ENCODE measurements at regions not wholly inside any gene's neighbourhood (a gene's known extent, or its start where the extent isn't known, plus 50 kb on each side); places are given as distances from the start of the nearest gene placed in this dataset.

DNA sequence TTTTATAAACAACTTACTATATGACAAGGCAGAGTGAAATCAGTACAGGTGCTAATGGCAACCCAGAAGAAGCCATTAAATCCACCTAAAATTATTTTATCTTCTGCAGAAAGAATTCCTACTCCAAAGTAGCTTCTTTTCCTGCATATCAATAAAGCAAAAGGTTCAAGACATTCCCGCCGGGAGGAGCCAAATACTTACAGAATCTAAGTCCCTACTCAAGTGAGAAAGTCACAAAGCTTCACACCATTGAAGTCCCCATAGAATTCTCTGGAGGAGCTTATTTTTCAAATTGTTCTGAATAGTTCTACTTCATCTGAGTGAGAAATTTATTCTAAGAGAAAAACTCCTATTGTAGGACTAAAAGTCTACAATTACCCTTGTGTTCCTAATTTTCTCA is 233.7 kb upstream of the HNRNPA3 start:
- no peak for DNase-seq (ENCODE audit: low read depth, low spot score)
- BruUV-seq (replicated peaks): no TSS peak
- Histone ChIP-seq H3K9me3 (ENCODE audit: control insufficient read depth, insufficient read depth, low read depth, low read length) (no peaks in the 10 kb centered on the region), H3K36me3 (ENCODE audit: control insufficient read depth, insufficient read depth, low read length) (no peaks in the 10 kb centered on the region), H3K4me1 (ENCODE audit: control insufficient read depth, insufficient read depth, low read length) (no peaks in the 10 kb centered on the region), H3K4me3 (ENCODE audit: low read depth in 2 of 2, low read length in 2 of 2) (no peak overlapping the region), H3K27me3 (ENCODE audit: control insufficient read depth, insufficient read depth, low read length) (0 out of 2 replicates have a peak, but pooled peaks cover 2% of the 10 kb centered on the region), H3K27ac (ENCODE audit: low read length) (no peak overlapping the region)
- CTCF ChIA-PET: interaction anchor here (1.1 kb wide), 1 partner anchor 169 kb away, joined by 4 read pairs; no protein-coding TSS in a partner anchor
- intact Hi-C loops (cut with micrococcal nuclease; ENCODE audit: unreplicated experiment): loop anchor here (5.0 kb wide), 1 partner anchor 168 kb away; no protein-coding TSS in a partner anchor
- TF ChIP-seq TCF7L2 (IDR thresholded peaks at IDR 0.05; ENCODE audit: low read depth, low read length) (no peak), POLR2AphosphoS5 (IDR thresholded peaks at IDR 0.05; ENCODE audit: low read depth, low read length) (no peak), SIN3A (IDR thresholded peaks at IDR 0.05; ENCODE audit: borderline replicate concordance, insufficient read depth, low read depth, low read length) (no peak)
- TF ChIP-seq, protein P1, sequence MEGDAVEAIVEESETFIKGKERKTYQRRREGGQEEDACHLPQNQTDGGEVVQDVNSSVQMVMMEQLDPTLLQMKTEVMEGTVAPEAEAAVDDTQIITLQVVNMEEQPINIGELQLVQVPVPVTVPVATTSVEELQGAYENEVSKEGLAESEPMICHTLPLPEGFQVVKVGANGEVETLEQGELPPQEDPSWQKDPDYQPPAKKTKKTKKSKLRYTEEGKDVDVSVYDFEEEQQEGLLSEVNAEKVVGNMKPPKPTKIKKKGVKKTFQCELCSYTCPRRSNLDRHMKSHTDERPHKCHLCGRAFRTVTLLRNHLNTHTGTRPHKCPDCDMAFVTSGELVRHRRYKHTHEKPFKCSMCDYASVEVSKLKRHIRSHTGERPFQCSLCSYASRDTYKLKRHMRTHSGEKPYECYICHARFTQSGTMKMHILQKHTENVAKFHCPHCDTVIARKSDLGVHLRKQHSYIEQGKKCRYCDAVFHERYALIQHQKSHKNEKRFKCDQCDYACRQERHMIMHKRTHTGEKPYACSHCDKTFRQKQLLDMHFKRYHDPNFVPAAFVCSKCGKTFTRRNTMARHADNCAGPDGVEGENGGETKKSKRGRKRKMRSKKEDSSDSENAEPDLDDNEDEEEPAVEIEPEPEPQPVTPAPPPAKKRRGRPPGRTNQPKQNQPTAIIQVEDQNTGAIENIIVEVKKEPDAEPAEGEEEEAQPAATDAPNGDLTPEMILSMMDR (IDR thresholded peaks at IDR 0.05): peak; percentile 9; the same call in 1 of the 2 replicates
- TF ChIP-seq, protein P2, sequence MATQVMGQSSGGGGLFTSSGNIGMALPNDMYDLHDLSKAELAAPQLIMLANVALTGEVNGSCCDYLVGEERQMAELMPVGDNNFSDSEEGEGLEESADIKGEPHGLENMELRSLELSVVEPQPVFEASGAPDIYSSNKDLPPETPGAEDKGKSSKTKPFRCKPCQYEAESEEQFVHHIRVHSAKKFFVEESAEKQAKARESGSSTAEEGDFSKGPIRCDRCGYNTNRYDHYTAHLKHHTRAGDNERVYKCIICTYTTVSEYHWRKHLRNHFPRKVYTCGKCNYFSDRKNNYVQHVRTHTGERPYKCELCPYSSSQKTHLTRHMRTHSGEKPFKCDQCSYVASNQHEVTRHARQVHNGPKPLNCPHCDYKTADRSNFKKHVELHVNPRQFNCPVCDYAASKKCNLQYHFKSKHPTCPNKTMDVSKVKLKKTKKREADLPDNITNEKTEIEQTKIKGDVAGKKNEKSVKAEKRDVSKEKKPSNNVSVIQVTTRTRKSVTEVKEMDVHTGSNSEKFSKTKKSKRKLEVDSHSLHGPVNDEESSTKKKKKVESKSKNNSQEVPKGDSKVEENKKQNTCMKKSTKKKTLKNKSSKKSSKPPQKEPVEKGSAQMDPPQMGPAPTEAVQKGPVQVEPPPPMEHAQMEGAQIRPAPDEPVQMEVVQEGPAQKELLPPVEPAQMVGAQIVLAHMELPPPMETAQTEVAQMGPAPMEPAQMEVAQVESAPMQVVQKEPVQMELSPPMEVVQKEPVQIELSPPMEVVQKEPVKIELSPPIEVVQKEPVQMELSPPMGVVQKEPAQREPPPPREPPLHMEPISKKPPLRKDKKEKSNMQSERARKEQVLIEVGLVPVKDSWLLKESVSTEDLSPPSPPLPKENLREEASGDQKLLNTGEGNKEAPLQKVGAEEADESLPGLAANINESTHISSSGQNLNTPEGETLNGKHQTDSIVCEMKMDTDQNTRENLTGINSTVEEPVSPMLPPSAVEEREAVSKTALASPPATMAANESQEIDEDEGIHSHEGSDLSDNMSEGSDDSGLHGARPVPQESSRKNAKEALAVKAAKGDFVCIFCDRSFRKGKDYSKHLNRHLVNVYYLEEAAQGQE (IDR thresholded peaks at IDR 0.05; ENCODE audit: insufficient read depth in 1 of 2, low read depth in 2 of 2, low read length in 1 of 2): no peak
- no peak for ATAC-seq
- in situ Hi-C loops (cut with HindIII; ENCODE audit: low pct_unique_long_range_greater_than_20kb, low sequenced_read_pairs): no loop called here
- POLR2A ChIA-PET: no interaction called here

DNA sequence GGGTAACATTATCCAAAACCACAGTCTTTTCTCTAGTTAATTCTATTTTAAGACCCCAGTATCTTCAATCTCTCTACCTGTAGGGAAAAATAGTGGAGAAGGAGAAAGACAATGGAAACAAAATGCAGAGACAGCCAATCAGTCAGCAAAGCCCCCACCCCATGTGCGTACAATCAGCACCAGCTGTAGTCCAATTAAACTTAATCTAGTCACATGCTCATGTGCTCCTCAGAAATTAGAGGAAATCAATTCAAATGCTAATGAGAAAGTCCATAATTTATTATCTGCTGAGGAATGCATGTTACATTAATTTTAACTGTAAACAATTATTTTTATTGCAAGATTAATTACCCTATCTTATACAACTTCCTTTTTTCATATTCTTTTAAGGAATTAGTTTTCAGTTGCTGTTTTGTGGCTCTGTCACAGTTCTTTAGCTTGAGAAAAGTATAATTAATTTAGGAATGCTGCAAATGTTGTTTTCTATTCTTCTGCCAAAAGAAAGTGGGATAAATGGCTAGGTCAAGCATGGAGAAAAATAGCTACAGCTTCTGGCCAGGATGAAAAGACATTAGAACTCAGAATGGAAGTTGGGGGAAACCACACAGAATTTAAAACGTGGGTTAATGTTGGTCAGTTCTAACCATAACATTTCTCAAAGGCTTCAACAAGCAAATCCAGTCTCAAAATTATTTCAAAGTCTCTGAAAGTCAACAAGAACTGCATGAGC is 232.4 kb upstream of the HNRNPA3 start:
- no peak for DNase-seq (ENCODE audit: low read depth, low spot score)
- ChIA-PET CTCF (no interaction called here), POLR2A (no interaction called here)
- H3K4me1 ChIP-seq (ENCODE audit: control insufficient read depth, insufficient read depth, low read length): no peaks in the 10 kb centered on the region
- H3K27me3 ChIP-seq (ENCODE audit: control insufficient read depth, insufficient read depth, low read length): 0 out of 2 replicates have a peak, but pooled peaks cover 2% of the 10 kb centered on the region
- intact Hi-C loops (cut with micrococcal nuclease; ENCODE audit: unreplicated experiment): loop anchor here (5.0 kb wide), 1 partner anchor 167 kb away; no protein-coding TSS in a partner anchor
- H3K27ac ChIP-seq (ENCODE audit: low read length): no peak overlapping the region
- TF ChIP-seq SIN3A (IDR thresholded peaks at IDR 0.05; ENCODE audit: borderline replicate concordance, insufficient read depth, low read depth, low read length): no peak
- TF ChIP-seq, protein P1 (IDR thresholded peaks at IDR 0.05): no peak
- no peak for TF ChIP-seq TCF7L2 (IDR thresholded peaks at IDR 0.05; ENCODE audit: low read depth, low read length)
- no peak for TF ChIP-seq POLR2AphosphoS5 (IDR thresholded peaks at IDR 0.05; ENCODE audit: low read depth, low read length)
- TF ChIP-seq, protein P2 (IDR thresholded peaks at IDR 0.05; ENCODE audit: insufficient read depth in 1 of 2, low read depth in 2 of 2, low read length in 1 of 2): no peak
- no peaks in the 10 kb centered on the region for H3K36me3 ChIP-seq (ENCODE audit: control insufficient read depth, insufficient read depth, low read length)
- no peaks in the 10 kb centered on the region for H3K9me3 ChIP-seq (ENCODE audit: control insufficient read depth, insufficient read depth, low read depth, low read length)
- no TSS peak for BruUV-seq (replicated peaks)
- ATAC-seq: no peak
- no peak overlapping the region for H3K4me3 ChIP-seq (ENCODE audit: low read depth in 2 of 2, low read length in 2 of 2)
- in situ Hi-C loops (cut with HindIII; ENCODE audit: low pct_unique_long_range_greater_than_20kb, low sequenced_read_pairs): no loop called here
